H9 (cell line): ENCODE measurements at regions not wholly inside any gene's neighbourhood (a gene's known extent, or its start where the extent isn't known, plus 50 kb on each side); places are given as distances from the start of the nearest gene placed in this dataset.

Experiments
- DNase-seq: peaks from one replicate; pipeline ENCODE4 v3.0.0-alpha.2; 2017
- H2AFZ ChIP-seq: one replicate; pipeline ENCODE4 v1.6.1; 2013; ENCODE audit warnings: mild to moderate bottlenecking, low read length, control low read depth, moderate library complexity
- H2AK5ac ChIP-seq: 2 replicates; pipeline ENCODE4 v1.6.1; 2013; ENCODE audit warnings: low read length, control low read depth, mixed read lengths; ENCODE audit not compliant: insufficient read length
- H2BK120ac ChIP-seq: one replicate; pipeline ENCODE4 v1.6.1; 2013; ENCODE audit warnings: low read depth, mild to moderate bottlenecking, low read length, control low read depth, inconsistent platforms; ENCODE audit not compliant: poor library complexity, severe bottlenecking
- H2BK12ac ChIP-seq: 2 replicates; pipeline ENCODE4 v1.6.1; 2013; ENCODE audit warnings: low read length, control low read depth, mixed read lengths, low read depth; ENCODE audit not compliant: insufficient read length
- H2BK15ac ChIP-seq: 2 replicates; pipeline ENCODE4 v1.6.1; 2013; ENCODE audit warnings: low read depth, low read length, control low read depth
- H2BK20ac ChIP-seq: one replicate; pipeline ENCODE4 v1.6.1; 2013; ENCODE audit warnings: low read depth, mild to moderate bottlenecking, low read length, control low read depth, inconsistent platforms; ENCODE audit not compliant: poor library complexity, severe bottlenecking
- H2BK5ac ChIP-seq: 2 replicates; pipeline ENCODE4 v1.6.1; 2013; ENCODE audit warnings: low read length, control low read depth, mixed read lengths; ENCODE audit not compliant: insufficient read length
- H3K14ac ChIP-seq: 2 replicates; pipeline ENCODE4 v1.6.1; 2013; ENCODE audit warnings: low read length, control low read depth; ENCODE audit not compliant: insufficient read depth
- H3K18ac ChIP-seq: 2 replicates; pipeline ENCODE4 v1.6.1; 2013; ENCODE audit warnings: low read depth, mild to moderate bottlenecking, mixed read lengths, low read length, control low read depth; ENCODE audit not compliant: insufficient read length
- H3K23ac ChIP-seq: 2 replicates; pipeline ENCODE4 v1.6.1; 2013; ENCODE audit warnings: low read length, control low read depth, mixed read lengths, low read depth; ENCODE audit not compliant: insufficient read length
- H3K23me2 ChIP-seq: 2 replicates; pipeline ENCODE4 v1.6.1; 2013; ENCODE audit warnings: low read depth, mild to moderate bottlenecking, mixed read lengths, low read length, control low read depth; ENCODE audit not compliant: insufficient read length, poor library complexity, severe bottlenecking
- H3K27ac ChIP-seq: 2 replicates; pipeline ENCODE4 v1.5.1; 2013; ENCODE audit warnings: low read length, control low read depth, mixed read lengths, low read depth; ENCODE audit not compliant: insufficient read length
- H3K27me3 ChIP-seq: 2 replicates; pipeline ENCODE4 v1.6.1; 2013; ENCODE audit warnings: low read length, control low read depth, inconsistent platforms; ENCODE audit not compliant: insufficient read depth
- H3K4ac ChIP-seq: 2 replicates; pipeline ENCODE4 v1.6.1; 2013; ENCODE audit warnings: low read depth, mild to moderate bottlenecking, control low read depth, inconsistent platforms, low read length, moderate library complexity
- H3K4me1 ChIP-seq: 2 replicates; pipeline ENCODE4 v1.6.1; 2013; ENCODE audit warnings: low read length, control low read depth, inconsistent platforms; ENCODE audit not compliant: insufficient read depth
- H3K4me2 ChIP-seq: 2 replicates; pipeline ENCODE4 v1.6.1; 2013; ENCODE audit warnings: low read length, control low read depth, mixed read lengths; ENCODE audit not compliant: insufficient read length, insufficient read depth
- H3K56ac ChIP-seq: 2 replicates; pipeline ENCODE4 v1.6.1; 2013; ENCODE audit warnings: low read depth, mild to moderate bottlenecking, mixed read lengths, low read length, control low read depth; ENCODE audit not compliant: insufficient read length
- H3K79me1 ChIP-seq: 2 replicates; pipeline ENCODE4 v1.6.1; 2013; ENCODE audit warnings: low read depth, mild to moderate bottlenecking, moderate library complexity, low read length, control low read depth, inconsistent platforms; ENCODE audit not compliant: insufficient read depth, poor library complexity, severe bottlenecking
- H3K79me2 ChIP-seq: 2 replicates; pipeline ENCODE4 v1.6.1; 2013; ENCODE audit warnings: low read length, control low read depth, inconsistent platforms; ENCODE audit not compliant: insufficient read depth
- H3K9ac ChIP-seq: 2 replicates; pipeline ENCODE4 v1.6.1; 2013; ENCODE audit warnings: low read length, control low read depth, mixed read lengths; ENCODE audit not compliant: insufficient read length; ENCODE audit errors: extremely low read depth
- H3K9me3 ChIP-seq: one replicate; pipeline ENCODE4 v1.6.1; 2013; ENCODE audit warnings: low read depth, low read length, inconsistent platforms; ENCODE audit not compliant: control insufficient read depth
- H3T11ph ChIP-seq: one replicate; pipeline ENCODE4 v1.6.1; 2013; ENCODE audit warnings: mild to moderate bottlenecking, low read length, control low read depth, inconsistent platforms
- H4K20me1 ChIP-seq: one replicate; pipeline ENCODE4 v1.6.1; 2013; ENCODE audit not compliant: control insufficient read depth, insufficient read length, insufficient read depth
- H4K5ac ChIP-seq: 2 replicates; pipeline ENCODE4 v1.6.1; 2013; ENCODE audit warnings: low read depth, mild to moderate bottlenecking, mixed read lengths, low read length, control low read depth; ENCODE audit not compliant: insufficient read length
- H4K8ac ChIP-seq: replicated peaks from 2 replicates; pipeline ENCODE4 v1.6.1; 2013; ENCODE audit warnings: low read length, control low read depth, mixed read lengths, low read depth; ENCODE audit not compliant: insufficient read length
- H4K91ac ChIP-seq: 2 replicates; pipeline ENCODE4 v1.6.1; 2013; ENCODE audit warnings: low read depth, mild to moderate bottlenecking, moderate library complexity, mixed read lengths, low read length, control low read depth; ENCODE audit not compliant: insufficient read length
- H3K27ac Mint-ChIP-seq, 3 experiments: 2 replicates in 2 of 3; 3 replicates in 1 of 3; pipeline ENCODE4 v1.8.0; 2020 to 2021; ENCODE audit warnings: mixed read lengths in 3 of 3, mild to moderate bottlenecking in 1 of 3, moderate library complexity in 1 of 3
- H3K27me3 Mint-ChIP-seq: 2 replicates; pipeline ENCODE4 v1.8.0; 2021; ENCODE audit warnings: low read depth, mild to moderate bottlenecking, moderate library complexity, mixed read lengths
- H3K36me3 Mint-ChIP-seq, 3 experiments: 2 replicates in 2 of 3; 3 replicates in 1 of 3; pipeline ENCODE4 v1.8.0; 2020 to 2021; ENCODE audit warnings: low read depth in 3 of 3, mixed read lengths in 3 of 3; ENCODE audit not compliant: insufficient read depth in 1 of 3
- H3K4me1 Mint-ChIP-seq, 2 experiments: 2 replicates each; pipeline ENCODE4 v1.8.0; 2020; ENCODE audit warnings: mixed read lengths in 2 of 2
- H3K4me3 Mint-ChIP-seq, 2 experiments: 2 replicates in 1 of 2; 3 replicates in 1 of 2; pipeline ENCODE4 v1.8.0; 2020 to 2021; ENCODE audit warnings: mild to moderate bottlenecking in 2 of 2, mixed read lengths in 2 of 2, moderate library complexity in 1 of 2
- H3K9me3 Mint-ChIP-seq, 2 experiments: 2 replicates in 1 of 2; 3 replicates in 1 of 2; pipeline ENCODE4 v1.8.0; 2020; ENCODE audit warnings: mild to moderate bottlenecking in 2 of 2, mixed read lengths in 2 of 2, moderate library complexity in 1 of 2
- WGBS: extraction: QIAGEN DNeasy Blood & Tissue Kit; methylation state at CpG from one replicate; pipeline ENCODE4 v1.1.7; 2013; ENCODE audit warnings: missing lambda C conversion rate, low lambda C conversion rate, mixed read lengths; ENCODE audit not compliant: insufficient read length; ENCODE audit errors: extremely low coverage; 5-methylcytosine and 5-hydroxymethylcytosine counted together
- TF ChIP-seq, protein P1 (sequence below): fragments of 200-600 bp; sonication (generic); conservative IDR thresholded peaks from 3 replicates; pipeline ENCODE4 v1.8.0; 2021; ENCODE audit warnings: antibody characterized with exemption, mild to moderate bottlenecking

DNA sequence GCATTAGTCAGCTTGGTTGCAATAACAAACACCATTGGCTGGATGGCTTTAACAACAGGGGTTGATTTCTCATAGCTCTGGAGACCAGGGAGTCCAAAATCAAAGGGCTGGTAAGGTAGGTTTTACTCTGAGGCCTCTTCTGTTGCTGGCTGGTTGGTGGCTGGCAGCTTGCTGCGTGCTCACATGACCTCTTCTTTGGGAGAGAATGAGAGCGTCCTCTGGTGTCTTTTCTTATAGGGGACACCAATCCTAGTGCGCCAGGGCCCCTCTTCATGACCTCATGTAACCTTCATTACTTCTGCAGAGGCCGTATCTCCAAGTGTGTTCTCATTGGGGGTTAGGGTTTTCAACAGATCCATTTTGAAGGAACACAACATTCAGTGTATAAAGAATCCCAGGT is 1308.3 kb downstream of the TBC1D22A start:
- no peak overlapping the region for H2BK15ac ChIP-seq
- no peak overlapping the region for H2AFZ ChIP-seq
- H4K5ac ChIP-seq, result no peak overlapping the region
- H3K27me3 ChIP-seq, result no peaks in the 10 kb centered on the region
- H2BK5ac ChIP-seq, result no peak overlapping the region
- Mint-ChIP-seq H3K4me3 (no peak overlapping the region), H3K9me3 (peaks cover 12 to 13% of the 10 kb centered on the region in 2 experiments), H3K27me3 (peaks cover 9% of the 10 kb centered on the region), H3K36me3 (peaks cover 2 to 28% (median 13%) of the 10 kb centered on the region in 3 experiments; a peak in 6 of 7 replicates), H3K27ac (peak overlapping the region in 1 of 3 experiments; percentile 83; a peak in 1 of 7 replicates), H3K4me1 (peaks cover 34 to 41% of the 10 kb centered on the region in 2 experiments)
- H3K9ac ChIP-seq, result no peak overlapping the region
- H4K8ac ChIP-seq, result no peak overlapping the region
- no peak overlapping the region for H2BK12ac ChIP-seq
- no peaks in the 10 kb centered on the region for H3K79me1 ChIP-seq
- no peak overlapping the region for H3K4me2 ChIP-seq
- H3K18ac ChIP-seq, result no peak overlapping the region
- peak; percentile 65 for DNase-seq
- TF ChIP-seq, protein P1, sequence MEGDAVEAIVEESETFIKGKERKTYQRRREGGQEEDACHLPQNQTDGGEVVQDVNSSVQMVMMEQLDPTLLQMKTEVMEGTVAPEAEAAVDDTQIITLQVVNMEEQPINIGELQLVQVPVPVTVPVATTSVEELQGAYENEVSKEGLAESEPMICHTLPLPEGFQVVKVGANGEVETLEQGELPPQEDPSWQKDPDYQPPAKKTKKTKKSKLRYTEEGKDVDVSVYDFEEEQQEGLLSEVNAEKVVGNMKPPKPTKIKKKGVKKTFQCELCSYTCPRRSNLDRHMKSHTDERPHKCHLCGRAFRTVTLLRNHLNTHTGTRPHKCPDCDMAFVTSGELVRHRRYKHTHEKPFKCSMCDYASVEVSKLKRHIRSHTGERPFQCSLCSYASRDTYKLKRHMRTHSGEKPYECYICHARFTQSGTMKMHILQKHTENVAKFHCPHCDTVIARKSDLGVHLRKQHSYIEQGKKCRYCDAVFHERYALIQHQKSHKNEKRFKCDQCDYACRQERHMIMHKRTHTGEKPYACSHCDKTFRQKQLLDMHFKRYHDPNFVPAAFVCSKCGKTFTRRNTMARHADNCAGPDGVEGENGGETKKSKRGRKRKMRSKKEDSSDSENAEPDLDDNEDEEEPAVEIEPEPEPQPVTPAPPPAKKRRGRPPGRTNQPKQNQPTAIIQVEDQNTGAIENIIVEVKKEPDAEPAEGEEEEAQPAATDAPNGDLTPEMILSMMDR, result peak; percentile 49; the same call in 2 of the 3 replicates
- H3K27ac ChIP-seq, result no peak overlapping the region
- peaks cover 3% of the 10 kb centered on the region; the same call in 1 of the 2 replicates for H3K4me1 ChIP-seq
- H3K14ac ChIP-seq, result no peak overlapping the region
- H3K23me2 ChIP-seq, result no peaks in the 10 kb centered on the region
- H2BK20ac ChIP-seq, result no peak overlapping the region
- no peaks in the 10 kb centered on the region for H3K79me2 ChIP-seq
- H3K4ac ChIP-seq, result no peak overlapping the region
- H4K20me1 ChIP-seq, result no peaks in the 10 kb centered on the region
- H3T11ph ChIP-seq, result no peak overlapping the region
- WGBS, result no CpG with 5 or more reads among the region's 4 CpGs
- no peak overlapping the region for H4K91ac ChIP-seq
- H2BK120ac ChIP-seq, result no peak overlapping the region
- no peak overlapping the region for H3K56ac ChIP-seq
- no peaks in the 10 kb centered on the region for H3K9me3 ChIP-seq
- no peak overlapping the region for H2AK5ac ChIP-seq
- H3K23ac ChIP-seq, result no peak overlapping the region
